SK-N-SH treated with all-trans-retinoic acid at 6 μM for 48 hours (cell line): ENCODE measurements at regions not wholly inside any gene's neighbourhood (a gene's known extent, or its start where the extent isn't known, plus 50 kb on each side); places are given as distances from the start of the nearest gene placed in this dataset.

Experiments
- BACH2 ChIP-seq: fragments of 250-450 bp; sonication (Bioruptor Pico); IDR thresholded peaks from 2 replicates; pipeline ENCODE4 v1.9.0; 2021; ENCODE audit warnings: mild to moderate bottlenecking, borderline replicate concordance
- CREB5 ChIP-seq: fragments of 250-450 bp; sonication (Bioruptor Pico); IDR thresholded peaks from 2 replicates; pipeline ENCODE4 v1.5.1; 2020; ENCODE audit warnings: low read depth, mild to moderate bottlenecking, moderate library complexity
- CSDC2 ChIP-seq: fragments of 250-450 bp; sonication (Bioruptor Pico); IDR thresholded peaks from 2 replicates; pipeline ENCODE4 v1.5.0; 2020; ENCODE audit warnings: mild to moderate bottlenecking, moderate library complexity
- ESRRG ChIP-seq: fragments of 250-450 bp; sonication (Bioruptor Pico); IDR thresholded peaks from 2 replicates; pipeline ENCODE4 v1.6.1; 2021; ENCODE audit warnings: mild to moderate bottlenecking
- PATZ1 ChIP-seq: fragments of 250-450 bp; sonication (Bioruptor Pico); IDR thresholded peaks from 2 replicates; pipeline ENCODE4 v1.8.0; 2020; ENCODE audit warnings: mild to moderate bottlenecking, moderate library complexity, borderline replicate concordance
- TCF4 ChIP-seq: fragments of 250-450 bp; sonication (Bioruptor Pico); IDR thresholded peaks from 2 replicates; pipeline ENCODE4 v1.8.0; 2021; ENCODE audit warnings: mild to moderate bottlenecking, moderate library complexity, borderline replicate concordance
- TOX ChIP-seq: fragments of 250-450 bp; sonication (Bioruptor Pico); IDR thresholded peaks from 2 replicates; pipeline ENCODE4 v1.8.0; 2021; ENCODE audit warnings: mild to moderate bottlenecking, moderate library complexity, borderline replicate concordance
- ZFP3 ChIP-seq: fragments of 250-450 bp; sonication (Bioruptor Pico); IDR thresholded peaks from 2 replicates; pipeline ENCODE4 v1.5.0; 2020; ENCODE audit warnings: mild to moderate bottlenecking, moderate library complexity
- ZFP30 ChIP-seq: fragments of 450-650 bp; formaldehyde crosslinking; IDR thresholded peaks from 2 replicates; pipeline ENCODE4 v1.5.0; 2022; ENCODE audit warnings: mild to moderate bottlenecking, moderate library complexity
- ZNF565 ChIP-seq: fragments of 450-650 bp; formaldehyde crosslinking; conservative IDR thresholded peaks from 2 replicates; pipeline ENCODE4 v1.5.0; 2020; ENCODE audit warnings: low read depth, mild to moderate bottlenecking, moderate library complexity
- ZNF70 ChIP-seq: fragments of 450-650 bp; formaldehyde crosslinking; IDR thresholded peaks from 2 replicates; pipeline ENCODE4 v1.5.0; 2020; ENCODE audit warnings: mild to moderate bottlenecking, moderate library complexity
- ZNF8 ChIP-seq: fragments of 450-650 bp; formaldehyde crosslinking; IDR thresholded peaks from 2 replicates; pipeline ENCODE4 v1.5.0; 2020; ENCODE audit warnings: mild to moderate bottlenecking, moderate library complexity
- TF ChIP-seq, protein P1 (sequence below): fragments of 250-450 bp; sonication (Bioruptor Pico); IDR thresholded peaks from 2 replicates; pipeline ENCODE4 v1.5.0; 2020; ENCODE audit warnings: mild to moderate bottlenecking, moderate library complexity

DNA sequence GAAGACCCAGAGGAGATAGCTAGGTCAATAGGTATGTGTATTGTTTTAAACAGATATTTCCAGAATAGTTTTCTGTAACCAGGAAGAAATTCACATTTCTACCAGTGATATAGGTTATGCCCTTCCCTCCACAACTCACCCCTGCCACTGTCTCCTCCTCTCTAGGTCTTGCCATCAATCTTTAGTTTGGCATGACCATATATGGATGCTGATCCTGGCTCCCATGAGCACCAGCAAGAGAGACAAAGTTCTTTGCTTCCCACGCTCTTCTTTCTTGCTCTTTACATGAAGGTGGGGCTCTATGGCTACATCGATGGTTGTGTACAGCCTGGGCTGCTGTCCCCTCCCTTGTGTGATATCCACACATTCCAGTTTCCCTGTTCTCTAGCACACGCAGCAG, 459.4 kb upstream of the ID4 start:
- TF ChIP-seq CREB5 (CRISPR knock-in tag) (no peak), BACH2 (CRISPR knock-in tag) (no peak), ZNF70 (CRISPR knock-in tag) (no peak), TCF4 (CRISPR knock-in tag) (no peak), ZFP3 (no peak), ZFP30 (CRISPR knock-in tag) (no peak), ESRRG (no peak), ZNF8 (CRISPR knock-in tag) (no peak), PATZ1 (no peak), ZNF565 (CRISPR knock-in tag) (no peak), TOX (no peak), CSDC2 (CRISPR knock-in tag) (no peak)
- TF ChIP-seq, protein P1, sequence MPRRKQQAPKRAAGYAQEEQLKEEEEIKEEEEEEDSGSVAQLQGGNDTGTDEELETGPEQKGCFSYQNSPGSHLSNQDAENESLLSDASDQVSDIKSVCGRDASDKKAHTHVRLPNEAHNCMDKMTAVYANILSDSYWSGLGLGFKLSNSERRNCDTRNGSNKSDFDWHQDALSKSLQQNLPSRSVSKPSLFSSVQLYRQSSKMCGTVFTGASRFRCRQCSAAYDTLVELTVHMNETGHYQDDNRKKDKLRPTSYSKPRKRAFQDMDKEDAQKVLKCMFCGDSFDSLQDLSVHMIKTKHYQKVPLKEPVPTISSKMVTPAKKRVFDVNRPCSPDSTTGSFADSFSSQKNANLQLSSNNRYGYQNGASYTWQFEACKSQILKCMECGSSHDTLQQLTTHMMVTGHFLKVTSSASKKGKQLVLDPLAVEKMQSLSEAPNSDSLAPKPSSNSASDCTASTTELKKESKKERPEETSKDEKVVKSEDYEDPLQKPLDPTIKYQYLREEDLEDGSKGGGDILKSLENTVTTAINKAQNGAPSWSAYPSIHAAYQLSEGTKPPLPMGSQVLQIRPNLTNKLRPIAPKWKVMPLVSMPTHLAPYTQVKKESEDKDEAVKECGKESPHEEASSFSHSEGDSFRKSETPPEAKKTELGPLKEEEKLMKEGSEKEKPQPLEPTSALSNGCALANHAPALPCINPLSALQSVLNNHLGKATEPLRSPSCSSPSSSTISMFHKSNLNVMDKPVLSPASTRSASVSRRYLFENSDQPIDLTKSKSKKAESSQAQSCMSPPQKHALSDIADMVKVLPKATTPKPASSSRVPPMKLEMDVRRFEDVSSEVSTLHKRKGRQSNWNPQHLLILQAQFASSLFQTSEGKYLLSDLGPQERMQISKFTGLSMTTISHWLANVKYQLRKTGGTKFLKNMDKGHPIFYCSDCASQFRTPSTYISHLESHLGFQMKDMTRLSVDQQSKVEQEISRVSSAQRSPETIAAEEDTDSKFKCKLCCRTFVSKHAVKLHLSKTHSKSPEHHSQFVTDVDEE (CRISPR knock-in tag), result no peak
